NCI-H1436 (cell line): ENCODE measurements at regions not wholly inside any gene's neighbourhood (a gene's known extent, or its start where the extent isn't known, plus 50 kb on each side); places are given as distances from the start of the nearest gene placed in this dataset.
"Not testable (repeated sequence)": the region's sequence is repeated elsewhere in the genome, so short reads cannot be mapped to it uniquely, and the experiment has no call there.

Experiments
- DNase-seq: peaks from one replicate; lab custom pipeline; 2025; lab: John Stamatoyannopoulos, UW

GRCh38 chr5:58300346-58300895 is 159.5 kb downstream of the PLK2 start:
- no peak for DNase-seq

- no peak for DNase-seq
These were observed 160.6 kb downstream of the PLK2 start for GRCh38 chr5:58299256-58299655.

GRCh38 chr5:58294598-58295305 is 165.1 kb downstream of the PLK2 start:
- DNase-seq, result no peak

- not testable (repeated sequence) for DNase-seq
These were observed 171.6 kb downstream of the PLK2 start for GRCh38 chr5:58288275-58288674.

GRCh38 chr5:58286741-58287140 is 173.1 kb downstream of the PLK2 start:
- DNase-seq, result no peak

- DNase-seq, result no peak
These were observed 174.0 kb downstream of the PLK2 start for GRCh38 chr5:58285900-58286299.

GRCh38 chr5:58284886-58285285 is 175.0 kb downstream of the PLK2 start:
- DNase-seq, result no peak

- no peak for DNase-seq
These were observed 178.7 kb downstream of the PLK2 start for GRCh38 chr5:58281189-58281588.

GRCh38 chr5:58279259-58279658 is 180.6 kb downstream of the PLK2 start:
- no peak for DNase-seq

GRCh38 chr5:58276431-58276830 is 183.5 kb downstream of the PLK2 start:
- no peak for DNase-seq

GRCh38 chr5:58275516-58275915 is 184.4 kb downstream of the PLK2 start:
- no peak for DNase-seq

GRCh38 chr5:58274191-58274590 is 185.7 kb downstream of the PLK2 start:
- no peak for DNase-seq

GRCh38 chr5:58273711-58274110 is 186.2 kb downstream of the PLK2 start:
- DNase-seq, result no peak

- DNase-seq, result no peak
These were observed 191.6 kb downstream of the PLK2 start for GRCh38 chr5:58268268-58268667.

- no peak for DNase-seq
These were observed 193.5 kb downstream of the PLK2 start for GRCh38 chr5:58266402-58266801.

- DNase-seq, result no peak
These were observed 194.5 kb downstream of the PLK2 start for GRCh38 chr5:58265246-58265930.

- DNase-seq, result no peak
These were observed 195.6 kb downstream of the PLK2 start for GRCh38 chr5:58264276-58264675.

GRCh38 chr5:58263296-58263695 is 196.6 kb downstream of the PLK2 start:
- DNase-seq, result no peak

GRCh38 chr5:58262226-58262625 is 197.7 kb downstream of the PLK2 start:
- no peak for DNase-seq

- no peak for DNase-seq
These were observed 198.3 kb downstream of the PLK2 start for GRCh38 chr5:58261605-58262004.

GRCh38 chr5:58260243-58260642 is 199.6 kb downstream of the PLK2 start:
- no peak for DNase-seq

- DNase-seq, result no peak
These were observed 200.2 kb downstream of the PLK2 start for GRCh38 chr5:58259685-58260152.

- no peak for DNase-seq
These were observed 200.8 kb downstream of the PLK2 start for GRCh38 chr5:58258984-58259684.
